ENCODE measurements at regions not wholly inside any gene's neighbourhood (a gene's known extent, or its start where the extent isn't known, plus 50 kb on each side); places are given as distances from the start of the nearest gene placed in this dataset.
A peak's percentile ranks its signal among the peaks of the same experiment; 100 is the strongest.

- H3K4me3 ChIP-seq (ENCODE audit: low read depth, low read length): no peak overlapping the region
- TF ChIP-seq CTCF (IDR thresholded peaks at IDR 0.05; ENCODE audit: low read depth, low read length): no peak
Measured at GRCh38 chr4:16302648-16303047, 76.4 kb upstream of the TAPT1 start.

- no peak for TF ChIP-seq CTCF (IDR thresholded peaks at IDR 0.05; ENCODE audit: low read depth, low read length)
- no peak overlapping the region for H3K4me3 ChIP-seq (ENCODE audit: low read depth, low read length)
Measured at GRCh38 chr4:16297003-16297402, 70.7 kb upstream of the TAPT1 start.

- H3K4me3 ChIP-seq (ENCODE audit: low read depth, low read length): no peak overlapping the region
- no peak for TF ChIP-seq CTCF (IDR thresholded peaks at IDR 0.05; ENCODE audit: low read depth, low read length)
Measured at GRCh38 chr4:16294455-16294854, 68.2 kb upstream of the TAPT1 start.

GRCh38 chr4:16293210-16293838, 67.1 kb upstream of the TAPT1 start:
- no peak for TF ChIP-seq CTCF (IDR thresholded peaks at IDR 0.05; ENCODE audit: low read depth, low read length)
- H3K4me3 ChIP-seq (ENCODE audit: low read depth, low read length): no peak overlapping the region

- H3K4me3 ChIP-seq (ENCODE audit: low read depth, low read length): no peak overlapping the region
- TF ChIP-seq CTCF (IDR thresholded peaks at IDR 0.05; ENCODE audit: low read depth, low read length): no peak
Measured at GRCh38 chr4:16292585-16292984, 66.3 kb upstream of the TAPT1 start.

- no peak for TF ChIP-seq CTCF (IDR thresholded peaks at IDR 0.05; ENCODE audit: low read depth, low read length)
- H3K4me3 ChIP-seq (ENCODE audit: low read depth, low read length): no peak overlapping the region
Measured at GRCh38 chr4:16290681-16291420, 64.6 kb upstream of the TAPT1 start.

- peak overlapping the region; percentile 11 for H3K4me3 ChIP-seq (ENCODE audit: low read depth, low read length)
- TF ChIP-seq CTCF (IDR thresholded peaks at IDR 0.05; ENCODE audit: low read depth, low read length): no peak; the same call in 1 of the 2 replicates
Measured at GRCh38 chr4:16289897-16290554, 63.8 kb upstream of the TAPT1 start.

Measured in WI38 (cell line).